GM12873 (cell line): ENCODE measurements at regions not wholly inside any gene's neighbourhood (a gene's known extent, or its start where the extent isn't known, plus 50 kb on each side); places are given as distances from the start of the nearest gene placed in this dataset.

Experiments used
- TF ChIP-seq, protein P1 (sequence below): IDR thresholded peaks from 2 replicates; pipeline ENCODE4 v1.5.1; 2012; ENCODE audit warnings: low read depth, mild to moderate bottlenecking, moderate library complexity, low read length, control low read depth; ENCODE audit not compliant: insufficient read depth; ENCODE audit errors: missing control alignments

- TF ChIP-seq, protein P1, sequence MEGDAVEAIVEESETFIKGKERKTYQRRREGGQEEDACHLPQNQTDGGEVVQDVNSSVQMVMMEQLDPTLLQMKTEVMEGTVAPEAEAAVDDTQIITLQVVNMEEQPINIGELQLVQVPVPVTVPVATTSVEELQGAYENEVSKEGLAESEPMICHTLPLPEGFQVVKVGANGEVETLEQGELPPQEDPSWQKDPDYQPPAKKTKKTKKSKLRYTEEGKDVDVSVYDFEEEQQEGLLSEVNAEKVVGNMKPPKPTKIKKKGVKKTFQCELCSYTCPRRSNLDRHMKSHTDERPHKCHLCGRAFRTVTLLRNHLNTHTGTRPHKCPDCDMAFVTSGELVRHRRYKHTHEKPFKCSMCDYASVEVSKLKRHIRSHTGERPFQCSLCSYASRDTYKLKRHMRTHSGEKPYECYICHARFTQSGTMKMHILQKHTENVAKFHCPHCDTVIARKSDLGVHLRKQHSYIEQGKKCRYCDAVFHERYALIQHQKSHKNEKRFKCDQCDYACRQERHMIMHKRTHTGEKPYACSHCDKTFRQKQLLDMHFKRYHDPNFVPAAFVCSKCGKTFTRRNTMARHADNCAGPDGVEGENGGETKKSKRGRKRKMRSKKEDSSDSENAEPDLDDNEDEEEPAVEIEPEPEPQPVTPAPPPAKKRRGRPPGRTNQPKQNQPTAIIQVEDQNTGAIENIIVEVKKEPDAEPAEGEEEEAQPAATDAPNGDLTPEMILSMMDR: no peak
These were observed 113.3 kb downstream of the IRF8 start for GRCh38 chr16:86012221-86012620.

DNA sequence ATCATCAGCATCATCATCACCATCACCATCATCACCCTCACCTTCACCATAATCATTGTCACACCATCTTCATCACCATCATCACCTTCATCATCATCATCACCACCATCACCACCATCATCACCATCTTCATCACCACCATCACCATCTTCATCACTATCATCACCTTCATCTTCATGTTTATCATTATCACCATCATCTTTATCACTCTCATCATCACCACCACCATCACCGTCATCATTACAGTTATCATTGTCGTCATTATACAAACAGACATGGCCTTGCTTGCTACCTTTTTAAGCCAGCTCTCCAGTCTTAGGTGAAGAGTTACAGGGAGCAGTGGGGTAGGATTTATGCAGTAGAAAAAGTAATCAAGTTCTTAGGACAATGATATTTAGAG, 114.9 kb downstream of the IRF8 start:
- TF ChIP-seq, protein P1: no peak

- TF ChIP-seq, protein P1: no peak
These were observed 116.6 kb downstream of the IRF8 start for GRCh38 chr16:86015606-86016005.

DNA sequence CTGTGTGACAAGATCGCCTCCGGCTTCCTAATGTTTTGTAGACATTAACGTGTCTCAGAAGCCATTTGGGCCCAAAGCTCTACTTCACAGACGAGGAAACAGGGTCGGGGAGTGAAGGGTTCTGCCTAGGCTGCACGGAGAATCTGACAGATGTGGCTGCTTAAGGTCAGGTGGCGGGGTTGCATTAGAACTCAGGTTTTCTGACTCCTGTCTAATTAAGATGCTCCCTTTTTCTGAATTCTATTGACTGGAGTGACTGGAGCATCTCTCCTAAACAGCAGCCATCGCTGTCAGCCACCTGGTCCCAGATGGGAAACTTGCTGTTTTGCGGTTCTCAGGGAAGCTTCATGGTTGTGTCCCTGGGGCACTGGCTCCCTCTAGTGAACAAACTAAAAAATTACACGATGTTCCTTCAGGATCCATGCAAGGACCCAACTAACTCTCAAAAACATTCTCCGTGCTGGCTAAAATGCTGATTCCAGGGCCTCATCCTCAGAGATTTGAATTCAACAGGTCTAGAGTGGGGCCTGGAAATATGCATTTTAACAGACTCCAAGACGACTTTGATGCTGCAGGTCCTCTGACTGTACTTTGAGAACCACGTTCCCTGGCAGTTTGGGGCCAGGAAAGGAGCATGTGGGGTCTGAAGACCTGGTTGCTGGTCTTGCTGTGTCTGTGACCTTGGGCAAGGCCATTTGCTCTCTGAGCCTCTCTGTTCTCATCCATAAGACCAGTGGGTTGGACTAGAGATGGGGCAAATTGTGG, 117.4 kb downstream of the IRF8 start:
- TF ChIP-seq, protein P1: peak; percentile 82

DNA sequence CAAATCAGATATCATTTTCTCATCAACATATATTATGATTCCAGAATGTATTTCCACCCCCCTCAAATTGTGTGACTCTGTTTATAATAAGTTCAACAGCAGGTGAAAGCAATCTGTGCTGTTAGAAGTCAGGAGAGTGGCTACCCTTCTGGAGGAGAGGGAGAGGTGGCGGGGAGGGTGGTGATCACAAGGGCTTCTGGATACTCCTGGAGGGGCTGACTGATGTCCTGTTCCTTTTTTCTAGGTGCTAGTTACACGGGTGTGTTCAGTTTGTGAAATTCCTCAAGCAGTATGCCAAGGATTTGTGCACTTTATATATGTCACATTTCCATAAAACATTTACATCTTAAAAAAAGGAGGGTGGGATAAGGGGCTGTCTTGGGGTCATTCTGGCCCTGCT, 119.1 kb downstream of the IRF8 start:
- TF ChIP-seq, protein P1: no peak

DNA sequence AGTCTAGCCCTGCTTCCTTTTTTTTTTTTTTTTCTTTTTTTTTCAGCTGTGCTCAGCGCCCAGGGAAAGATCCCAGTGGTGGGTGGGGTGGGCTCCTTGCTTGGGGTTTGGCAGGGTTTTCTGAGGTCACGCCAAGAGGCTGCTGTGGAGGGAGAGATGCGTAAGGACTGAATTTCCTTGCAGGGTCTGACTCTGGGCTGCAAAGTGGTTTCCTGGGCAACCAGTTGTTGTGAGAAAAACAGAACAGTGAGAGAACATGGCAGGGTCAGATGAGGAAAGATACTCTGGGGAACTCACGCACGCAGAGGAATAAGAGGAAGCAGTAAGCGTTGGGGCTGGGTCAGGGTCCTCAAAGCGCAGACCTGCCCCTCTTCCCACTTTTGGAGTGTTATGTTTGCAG, 119.5 kb downstream of the IRF8 start:
- TF ChIP-seq, protein P1: no peak

DNA sequence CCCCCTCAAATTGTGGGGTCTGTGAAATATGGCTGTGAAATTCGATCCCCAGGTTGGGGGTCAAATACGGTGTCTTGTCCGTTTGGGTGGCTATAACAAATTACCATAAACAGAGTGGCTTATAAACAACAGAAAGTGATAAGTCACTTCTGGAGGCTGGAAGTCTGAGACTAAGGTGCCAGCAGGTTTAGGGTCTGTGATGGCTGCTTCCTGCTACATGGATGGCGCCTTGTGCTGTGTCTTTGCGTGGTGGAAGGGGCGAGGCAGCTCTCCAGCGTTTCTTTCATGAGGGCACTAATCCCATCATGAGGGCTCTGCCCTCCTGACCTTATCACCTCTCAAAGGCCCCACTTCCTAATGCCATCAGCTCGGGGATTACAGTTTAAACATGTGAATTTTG, 120.0 kb downstream of the IRF8 start:
- TF ChIP-seq, protein P1: no peak
